ENCODE measurements at regions not wholly inside any gene's neighbourhood (a gene's known extent, or its start where the extent isn't known, plus 50 kb on each side); places are given as distances from the start of the nearest gene placed in this dataset.

DNA sequence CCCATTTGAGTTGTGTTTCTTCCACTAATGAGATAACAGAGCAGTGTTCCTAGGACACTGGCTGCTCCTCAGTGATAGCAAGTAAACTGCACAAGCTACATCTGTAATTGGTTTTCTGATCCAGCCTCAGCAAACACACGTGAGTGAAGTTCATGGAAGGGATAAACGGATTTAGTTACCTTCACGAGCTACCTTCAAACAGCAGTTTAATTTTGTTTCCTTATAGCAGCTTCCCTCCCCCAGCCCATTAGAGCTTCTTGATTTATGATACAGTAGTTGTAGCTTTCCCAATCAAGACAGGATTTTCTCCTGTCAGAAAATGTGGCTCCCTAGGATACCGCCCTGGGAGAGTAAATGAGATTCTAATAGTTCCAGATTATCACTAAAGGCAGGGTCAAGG, 634.2 kb upstream of the FAT1 start:
- TF ChIP-seq, protein P1, sequence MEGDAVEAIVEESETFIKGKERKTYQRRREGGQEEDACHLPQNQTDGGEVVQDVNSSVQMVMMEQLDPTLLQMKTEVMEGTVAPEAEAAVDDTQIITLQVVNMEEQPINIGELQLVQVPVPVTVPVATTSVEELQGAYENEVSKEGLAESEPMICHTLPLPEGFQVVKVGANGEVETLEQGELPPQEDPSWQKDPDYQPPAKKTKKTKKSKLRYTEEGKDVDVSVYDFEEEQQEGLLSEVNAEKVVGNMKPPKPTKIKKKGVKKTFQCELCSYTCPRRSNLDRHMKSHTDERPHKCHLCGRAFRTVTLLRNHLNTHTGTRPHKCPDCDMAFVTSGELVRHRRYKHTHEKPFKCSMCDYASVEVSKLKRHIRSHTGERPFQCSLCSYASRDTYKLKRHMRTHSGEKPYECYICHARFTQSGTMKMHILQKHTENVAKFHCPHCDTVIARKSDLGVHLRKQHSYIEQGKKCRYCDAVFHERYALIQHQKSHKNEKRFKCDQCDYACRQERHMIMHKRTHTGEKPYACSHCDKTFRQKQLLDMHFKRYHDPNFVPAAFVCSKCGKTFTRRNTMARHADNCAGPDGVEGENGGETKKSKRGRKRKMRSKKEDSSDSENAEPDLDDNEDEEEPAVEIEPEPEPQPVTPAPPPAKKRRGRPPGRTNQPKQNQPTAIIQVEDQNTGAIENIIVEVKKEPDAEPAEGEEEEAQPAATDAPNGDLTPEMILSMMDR (IDR thresholded peaks at IDR 0.05), result no peak
- no peak for TF ChIP-seq POLR2A (IDR thresholded peaks at IDR 0.05)
